ENCODE measurements at regions not wholly inside any gene's neighbourhood (a gene's known extent, or its start where the extent isn't known, plus 50 kb on each side); places are given as distances from the start of the nearest gene placed in this dataset.

DNA sequence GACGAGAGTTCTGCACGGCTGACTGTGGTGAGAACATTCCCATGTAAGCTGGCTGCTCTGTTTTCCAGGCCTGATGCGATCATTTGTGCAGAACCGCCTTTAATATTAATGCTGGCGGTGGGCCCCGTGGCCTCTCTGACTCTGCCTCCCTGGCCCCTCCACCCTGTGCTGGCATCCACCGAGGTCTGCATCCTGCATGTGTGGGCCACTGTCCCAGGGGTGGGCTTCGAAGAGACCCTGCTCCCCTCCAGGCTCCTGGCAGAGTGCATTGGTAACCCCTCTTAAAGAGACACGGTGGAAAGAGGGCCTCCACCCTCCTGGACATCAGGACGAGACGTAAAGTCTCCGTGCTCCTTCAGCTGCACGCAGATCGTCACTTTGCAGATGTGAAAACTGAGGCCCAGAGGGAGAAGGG lies 67.3 kb upstream of the FAM20C start:
- no peak for TF ChIP-seq CHD1 (IDR thresholded peaks at IDR 0.05; ENCODE audit: low read depth, low read length)
- TF ChIP-seq, protein P1, sequence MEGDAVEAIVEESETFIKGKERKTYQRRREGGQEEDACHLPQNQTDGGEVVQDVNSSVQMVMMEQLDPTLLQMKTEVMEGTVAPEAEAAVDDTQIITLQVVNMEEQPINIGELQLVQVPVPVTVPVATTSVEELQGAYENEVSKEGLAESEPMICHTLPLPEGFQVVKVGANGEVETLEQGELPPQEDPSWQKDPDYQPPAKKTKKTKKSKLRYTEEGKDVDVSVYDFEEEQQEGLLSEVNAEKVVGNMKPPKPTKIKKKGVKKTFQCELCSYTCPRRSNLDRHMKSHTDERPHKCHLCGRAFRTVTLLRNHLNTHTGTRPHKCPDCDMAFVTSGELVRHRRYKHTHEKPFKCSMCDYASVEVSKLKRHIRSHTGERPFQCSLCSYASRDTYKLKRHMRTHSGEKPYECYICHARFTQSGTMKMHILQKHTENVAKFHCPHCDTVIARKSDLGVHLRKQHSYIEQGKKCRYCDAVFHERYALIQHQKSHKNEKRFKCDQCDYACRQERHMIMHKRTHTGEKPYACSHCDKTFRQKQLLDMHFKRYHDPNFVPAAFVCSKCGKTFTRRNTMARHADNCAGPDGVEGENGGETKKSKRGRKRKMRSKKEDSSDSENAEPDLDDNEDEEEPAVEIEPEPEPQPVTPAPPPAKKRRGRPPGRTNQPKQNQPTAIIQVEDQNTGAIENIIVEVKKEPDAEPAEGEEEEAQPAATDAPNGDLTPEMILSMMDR (IDR thresholded peaks at IDR 0.05; ENCODE audit: control extremely low read depth in 1 of 3, insufficient read depth in 1 of 3, low read depth in 1 of 3, low read length in 3 of 3) = no peak

Measured in H1 (cell line).